AG04450 (cell line): ENCODE measurements at regions not wholly inside any gene's neighbourhood (a gene's known extent, or its start where the extent isn't known, plus 50 kb on each side); places are given as distances from the start of the nearest gene placed in this dataset.

ENCODE experiments used
- CTCF ChIA-PET: fragments of 300-600, 350-600 bp; formaldehyde crosslinking; extraction: SDS; loops from one replicate; lab custom pipeline; 2022; ENCODE audit warnings: antibody characterized with exemption, inconsistent platforms; lab: Charles Lee
- POLR2A ChIA-PET: fragments of 350-600 bp; formaldehyde crosslinking; extraction: SDS; loops from one replicate; lab custom pipeline; 2021; ENCODE audit warnings: antibody characterized with exemption, inconsistent platforms; lab: Yijun Ruan, JAX
- DNase-seq: peaks from one replicate; pipeline ENCODE4 v3.0.0-alpha.2; 2011; ENCODE audit warnings: low read depth, low spot score
- H3K27ac ChIP-seq: one replicate; pipeline ENCODE4 v1.5.1; 2012; ENCODE audit warnings: low read depth, low read length, control low read depth
- H3K27me3 ChIP-seq: one replicate; pipeline ENCODE4 v1.6.0; 2012; ENCODE audit warnings: low read length; ENCODE audit not compliant: control insufficient read depth, insufficient read depth
- H3K4me3 ChIP-seq: 2 replicates; pipeline ENCODE4 v1.5.1; 2011; ENCODE audit warnings: mild to moderate bottlenecking, low read depth, low read length, control low read depth
- H3K9me3 ChIP-seq: 2 replicates; pipeline ENCODE4 v1.5.1; 2012; ENCODE audit warnings: low read length; ENCODE audit not compliant: control insufficient read depth, insufficient read depth
- TF ChIP-seq, protein P1 (sequence below): IDR thresholded peaks from 2 replicates; pipeline ENCODE4 v1.5.1; 2011; ENCODE audit warnings: low read depth, low read length, control low read depth, inconsistent platforms

DNA sequence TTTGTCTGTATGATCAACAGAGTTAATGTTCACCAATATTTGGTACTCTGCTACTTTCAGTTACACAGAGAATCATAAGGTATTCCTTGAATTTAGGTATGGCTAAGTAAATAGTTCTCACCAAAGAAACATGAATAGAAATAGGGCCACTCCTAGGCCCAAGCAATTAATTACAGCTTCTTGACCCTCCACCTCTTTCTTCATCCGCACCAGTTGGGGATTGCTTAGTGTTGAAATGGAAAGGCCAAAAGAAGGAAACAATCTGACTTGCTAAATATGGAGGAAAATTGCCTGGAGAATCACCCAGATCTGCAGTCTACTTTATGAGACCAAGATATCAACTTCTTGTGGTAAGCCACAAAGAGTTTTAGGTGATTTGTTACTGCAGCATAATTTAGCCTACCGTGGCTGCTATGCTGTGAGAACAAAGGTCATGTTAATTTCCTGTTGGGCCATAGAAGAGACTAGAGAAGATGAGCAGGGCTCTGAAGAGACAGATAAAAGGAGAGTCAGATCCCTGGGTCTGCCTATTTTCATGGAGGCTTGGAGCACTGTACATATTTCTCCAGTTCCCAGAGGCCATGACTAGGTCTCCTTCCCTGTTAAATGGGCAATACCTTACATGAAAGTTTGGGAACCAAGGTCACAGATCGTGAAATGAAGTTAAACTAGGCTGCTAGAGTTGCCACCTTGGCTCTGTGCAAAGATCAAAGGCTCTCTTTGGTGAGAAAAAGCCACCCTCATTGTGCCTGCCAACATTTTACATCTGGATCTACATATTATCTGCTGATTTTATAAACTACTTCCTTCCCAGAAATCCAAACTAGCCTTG, 93.3 kb upstream of the GDF10 start:
- TF ChIP-seq, protein P1, sequence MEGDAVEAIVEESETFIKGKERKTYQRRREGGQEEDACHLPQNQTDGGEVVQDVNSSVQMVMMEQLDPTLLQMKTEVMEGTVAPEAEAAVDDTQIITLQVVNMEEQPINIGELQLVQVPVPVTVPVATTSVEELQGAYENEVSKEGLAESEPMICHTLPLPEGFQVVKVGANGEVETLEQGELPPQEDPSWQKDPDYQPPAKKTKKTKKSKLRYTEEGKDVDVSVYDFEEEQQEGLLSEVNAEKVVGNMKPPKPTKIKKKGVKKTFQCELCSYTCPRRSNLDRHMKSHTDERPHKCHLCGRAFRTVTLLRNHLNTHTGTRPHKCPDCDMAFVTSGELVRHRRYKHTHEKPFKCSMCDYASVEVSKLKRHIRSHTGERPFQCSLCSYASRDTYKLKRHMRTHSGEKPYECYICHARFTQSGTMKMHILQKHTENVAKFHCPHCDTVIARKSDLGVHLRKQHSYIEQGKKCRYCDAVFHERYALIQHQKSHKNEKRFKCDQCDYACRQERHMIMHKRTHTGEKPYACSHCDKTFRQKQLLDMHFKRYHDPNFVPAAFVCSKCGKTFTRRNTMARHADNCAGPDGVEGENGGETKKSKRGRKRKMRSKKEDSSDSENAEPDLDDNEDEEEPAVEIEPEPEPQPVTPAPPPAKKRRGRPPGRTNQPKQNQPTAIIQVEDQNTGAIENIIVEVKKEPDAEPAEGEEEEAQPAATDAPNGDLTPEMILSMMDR: no peak
- H3K27me3 ChIP-seq: no peaks in the 10 kb centered on the region
- ChIA-PET POLR2A (no interaction called here), CTCF (no interaction called here)
- no peaks in the 10 kb centered on the region for H3K9me3 ChIP-seq
- H3K4me3 ChIP-seq: no peak overlapping the region
- DNase-seq: no peak
- H3K27ac ChIP-seq: no peak overlapping the region

DNA sequence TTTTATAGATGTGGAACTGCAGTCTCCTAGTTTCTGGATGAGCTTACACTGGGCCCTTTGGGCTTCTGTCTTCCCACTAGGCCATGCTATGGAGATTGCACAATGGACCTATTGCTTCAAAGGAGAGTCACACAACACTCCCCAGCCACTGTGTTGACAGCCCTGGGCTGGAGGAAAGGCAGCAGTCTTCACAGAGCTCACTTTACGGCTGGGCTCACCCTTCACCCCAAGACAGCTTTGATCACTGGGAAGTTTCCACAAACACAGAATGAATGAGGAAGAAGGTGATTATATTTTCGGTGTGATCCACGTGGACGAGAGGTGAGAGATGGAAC, 92.7 kb upstream of the GDF10 start:
- TF ChIP-seq, protein P1: no peak
- Histone ChIP-seq H3K27ac (no peak overlapping the region), H3K4me3 (no peak overlapping the region), H3K27me3 (no peaks in the 10 kb centered on the region), H3K9me3 (no peaks in the 10 kb centered on the region)
- DNase-seq: no peak
- ChIA-PET POLR2A (no interaction called here), CTCF (no interaction called here)

- Histone ChIP-seq H3K27ac (no peak overlapping the region), H3K27me3 (no peaks in the 10 kb centered on the region), H3K9me3 (no peaks in the 10 kb centered on the region), H3K4me3 (no peak overlapping the region)
- POLR2A ChIA-PET: no interaction called here
- TF ChIP-seq, protein P1: no peak
- no peak for DNase-seq
- CTCF ChIA-PET: interaction anchor here (0.7 kb wide), 1 partner anchor 183 kb away, joined by 4 read pairs; no protein-coding TSS in a partner anchor
Measured at GRCh38 chr10:47207894-47208469, 92.0 kb upstream of the GDF10 start.

GRCh38 chr10:47209466-47209865, 90.5 kb upstream of the GDF10 start:
- H3K9me3 ChIP-seq: no peaks in the 10 kb centered on the region
- H3K27me3 ChIP-seq: no peaks in the 10 kb centered on the region
- H3K27ac ChIP-seq: no peak overlapping the region
- H3K4me3 ChIP-seq: no peak overlapping the region
- TF ChIP-seq, protein P1: no peak
- POLR2A ChIA-PET: no interaction called here
- no peak for DNase-seq
- CTCF ChIA-PET: no interaction called here

GRCh38 chr10:47214520-47214919, 85.5 kb upstream of the GDF10 start:
- no peak for DNase-seq
- H3K4me3 ChIP-seq: no peak overlapping the region
- ChIA-PET POLR2A (no interaction called here), CTCF (interaction anchor here (1.9 kb wide), 1 partner anchor 167 kb away, joined by 9 read pairs; no protein-coding TSS in a partner anchor)
- TF ChIP-seq, protein P1: no peak
- H3K27ac ChIP-seq: no peak overlapping the region
- no peaks in the 10 kb centered on the region for H3K9me3 ChIP-seq
- H3K27me3 ChIP-seq: no peaks in the 10 kb centered on the region
